GM23338 (cell line): ENCODE measurements at regions not wholly inside any gene's neighbourhood (a gene's known extent, or its start where the extent isn't known, plus 50 kb on each side); places are given as distances from the start of the nearest gene placed in this dataset.

Experiments used
- ATAC-seq: fragments of 200-7000 bp; cut with Tn5 transposase; 3 replicates; pipeline ENCODE4 v1.9.1; 2020
- DNase-seq: peaks from one replicate; pipeline ENCODE4 v3.0.0-alpha.2; 2015; ENCODE audit warnings: low spot score
- H2AFZ ChIP-seq: fragments of 200-600 bp; sonication (generic); 2 replicates; pipeline ENCODE4 v1.8.0; 2016; ENCODE audit warnings: antibody characterized with exemption, mild to moderate bottlenecking, moderate library complexity
- H3F3A ChIP-seq: fragments of 200-600 bp; sonication (generic); replicated peaks from 2 replicates; pipeline ENCODE4 v1.8.0; 2017; ENCODE audit warnings: antibody characterized with exemption, mixed run types, low read depth
- H3K27ac ChIP-seq: fragments of 200-600 bp; sonication (generic); 2 replicates; pipeline ENCODE4 v1.6.1; 2016; ENCODE audit warnings: low read depth
- H3K27me3 ChIP-seq: fragments of 200-600 bp; sonication (generic); 2 replicates; pipeline ENCODE4 v1.8.0; 2016; ENCODE audit warnings: mild to moderate bottlenecking, mixed run types, moderate library complexity; ENCODE audit not compliant: insufficient read depth
- H3K36me3 ChIP-seq: fragments of 200-600 bp; sonication (generic); 2 replicates; pipeline ENCODE4 v1.8.0; 2016; ENCODE audit warnings: mild to moderate bottlenecking; ENCODE audit not compliant: insufficient read depth
- H3K4me1 ChIP-seq: fragments of 200-600 bp; sonication (generic); 2 replicates; pipeline ENCODE4 v1.8.0; 2016; ENCODE audit warnings: mild to moderate bottlenecking, moderate library complexity; ENCODE audit not compliant: insufficient read depth
- H3K4me2 ChIP-seq: fragments of 200-600 bp; sonication (generic); 2 replicates; pipeline ENCODE4 v1.7.1; 2017; ENCODE audit warnings: mixed run types
- H3K4me3 ChIP-seq: fragments of 200-600 bp; sonication (generic); 2 replicates; pipeline ENCODE4 v1.6.1; 2016; ENCODE audit warnings: mixed run types
- H3K79me2 ChIP-seq: fragments of 200-600 bp; sonication (generic); replicated peaks from 2 replicates; pipeline ENCODE4 v1.8.0; 2017; ENCODE audit warnings: mild to moderate bottlenecking; ENCODE audit not compliant: insufficient read depth
- H3K9me2 ChIP-seq: fragments of 200-600 bp; sonication (generic); 2 replicates; pipeline ENCODE4 v1.8.0; 2017; ENCODE audit not compliant: insufficient read depth
- H4K20me1 ChIP-seq: fragments of 200-600 bp; sonication (generic); replicated peaks from 2 replicates; pipeline ENCODE4 v1.8.0; 2017; ENCODE audit warnings: mild to moderate bottlenecking; ENCODE audit not compliant: insufficient read depth
- H3K27ac Mint-ChIP-seq: 2 replicates; pipeline ENCODE4 v1.8.0; 2020; ENCODE audit warnings: inconsistent platforms, mild to moderate bottlenecking, moderate library complexity, mixed read lengths
- H3K27me3 Mint-ChIP-seq: 3 replicates; pipeline ENCODE4 v1.8.0; 2022; ENCODE audit warnings: low read depth, mild to moderate bottlenecking, moderate library complexity, mixed read lengths, inconsistent platforms; ENCODE audit not compliant: insufficient read depth, poor library complexity
- H3K36me3 Mint-ChIP-seq: 3 replicates; pipeline ENCODE4 v1.8.0; 2021; ENCODE audit warnings: low read depth, mild to moderate bottlenecking, inconsistent platforms, moderate library complexity, mixed read lengths
- H3K4me1 Mint-ChIP-seq: 3 replicates; pipeline ENCODE4 v1.8.0; 2020; ENCODE audit warnings: mild to moderate bottlenecking, inconsistent platforms, mixed read lengths
- H3K4me3 Mint-ChIP-seq: 3 replicates; pipeline ENCODE4 v1.8.0; 2021; ENCODE audit warnings: moderate library complexity, mild to moderate bottlenecking, inconsistent platforms, mixed read lengths
- H3K9me3 Mint-ChIP-seq: 3 replicates; pipeline ENCODE4 v1.8.0; 2020; ENCODE audit warnings: moderate library complexity, mild to moderate bottlenecking, inconsistent platforms, mixed read lengths
- EZH2 ChIP-seq: fragments of 200-600 bp; sonication (generic); IDR thresholded peaks from one replicate; pipeline ENCODE4 v1.8.0; 2017; ENCODE audit warnings: antibody characterized with exemption, mild to moderate bottlenecking, low read depth; ENCODE audit not compliant: unreplicated experiment
- EZH2phosphoT487 ChIP-seq: fragments of 200-600 bp; sonication (generic); IDR thresholded peaks from one replicate; pipeline ENCODE4 v1.8.1; 2018; ENCODE audit warnings: antibody characterized with exemption; ENCODE audit not compliant: unreplicated experiment
- JUNB ChIP-seq: IDR thresholded peaks from one replicate; pipeline ENCODE4 v1.6.1; 2016; ENCODE audit warnings: antibody characterized with exemption; ENCODE audit not compliant: unreplicated experiment
- POLR2AphosphoS5 ChIP-seq: IDR thresholded peaks from 2 replicates; pipeline ENCODE4 v1.6.1; 2016; ENCODE audit warnings: antibody characterized with exemption, low read depth
- ZNF114 ChIP-seq: fragments of 250-450 bp; sonication (Bioruptor Pico); IDR thresholded peaks from 2 replicates; pipeline ENCODE4 v1.5.0; 2020; ENCODE audit warnings: mild to moderate bottlenecking, moderate library complexity
- ZNF331 ChIP-seq: fragments of 250-450 bp; sonication (Bioruptor Pico); IDR thresholded peaks from 2 replicates; pipeline ENCODE4 v1.5.0; 2020; ENCODE audit warnings: low read depth, mild to moderate bottlenecking, moderate library complexity
- TF ChIP-seq, protein P1 (sequence below): fragments of 250-450 bp; sonication (Bioruptor Pico); IDR thresholded peaks from 2 replicates; pipeline ENCODE4 v1.5.0; 2020; ENCODE audit warnings: mild to moderate bottlenecking, moderate library complexity
- TF ChIP-seq, protein P2 (sequence below), 2 experiments: fragments of 200-600 bp in 1 of 2; sonication (generic) in 1 of 2; conservative IDR thresholded peaks; 2 replicates each; pipeline versions ENCODE4 v1.5.1 to v1.6.1; 2016 to 2017; ENCODE audit warnings: antibody characterized with exemption in 2 of 2, low read depth in 2 of 2, mild to moderate bottlenecking in 2 of 2, moderate library complexity in 1 of 2
- TF ChIP-seq, protein P3 (sequence below): IDR thresholded peaks from 2 replicates; pipeline ENCODE4 v1.6.1; 2016; ENCODE audit warnings: antibody characterized with exemption

DNA sequence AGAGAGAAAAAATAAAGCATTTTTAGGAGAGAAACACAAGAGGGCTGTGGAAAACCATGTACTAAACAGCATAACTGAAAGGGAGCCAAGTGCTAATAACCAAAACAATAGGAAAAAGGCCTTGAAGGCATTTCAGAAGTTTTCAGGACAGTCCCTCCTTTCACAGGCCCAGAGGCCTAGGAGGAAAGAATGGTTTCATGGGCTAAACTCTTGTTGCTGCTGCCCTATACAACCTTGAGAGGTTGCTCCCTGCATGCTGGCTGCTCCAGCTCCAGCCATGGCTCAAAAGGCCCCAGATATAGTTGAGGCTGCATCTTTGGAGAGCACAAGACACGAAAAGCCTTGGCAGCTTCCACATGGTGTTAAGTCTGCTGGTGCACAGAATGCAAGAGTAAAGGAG lies 267.4 kb upstream of the LRP1B start:
- no peak overlapping the region for H3K4me3 Mint-ChIP-seq

DNA sequence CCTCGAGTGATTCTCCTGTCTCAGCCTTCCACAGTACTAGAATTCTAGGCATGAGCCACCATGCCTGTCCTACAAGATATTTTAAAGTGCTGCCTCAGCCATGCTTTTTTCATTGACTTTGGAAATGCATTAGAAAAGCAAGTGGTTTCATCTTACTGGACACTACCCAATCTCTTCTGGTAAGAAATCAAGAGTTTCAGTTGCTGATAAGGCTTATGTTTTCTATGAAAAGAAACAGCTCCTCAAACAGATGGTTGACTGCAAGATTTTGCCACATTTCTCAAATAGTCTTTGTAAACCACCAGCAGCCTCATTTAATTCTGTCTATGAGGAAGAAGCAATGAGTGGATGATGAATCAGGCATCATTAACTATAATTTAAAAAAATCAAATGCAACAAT lies 264.5 kb upstream of the LRP1B start:
- H3K9me3 Mint-ChIP-seq = peaks cover 32% of the 10 kb centered on the region
- Histone ChIP-seq H3K9me2 (no peaks in the 10 kb centered on the region), H3K4me1 (no peaks in the 10 kb centered on the region), H3K36me3 (no peaks in the 10 kb centered on the region), H3K79me2 (no peaks in the 10 kb centered on the region), H2AFZ (peak overlapping the region; percentile 18; the same call in 1 of the 2 replicates), H3K27me3 (no peaks in the 10 kb centered on the region), H3K4me2 (no peak overlapping the region), H3F3A (no peaks in the 10 kb centered on the region), H4K20me1 (no peaks in the 10 kb centered on the region), H3K4me3 (no peak overlapping the region), H3K27ac (no peak overlapping the region)
- no peak overlapping the region for H3K4me3 Mint-ChIP-seq
- DNase-seq (no peak), ATAC-seq (no peak)
- H3K27me3 Mint-ChIP-seq = peaks cover 2% of the 10 kb centered on the region
- H3K36me3 Mint-ChIP-seq = peaks cover 21% of the 10 kb centered on the region
- H3K4me1 Mint-ChIP-seq = no peaks in the 10 kb centered on the region
- no peak overlapping the region for H3K27ac Mint-ChIP-seq
- TF ChIP-seq, protein P1, sequence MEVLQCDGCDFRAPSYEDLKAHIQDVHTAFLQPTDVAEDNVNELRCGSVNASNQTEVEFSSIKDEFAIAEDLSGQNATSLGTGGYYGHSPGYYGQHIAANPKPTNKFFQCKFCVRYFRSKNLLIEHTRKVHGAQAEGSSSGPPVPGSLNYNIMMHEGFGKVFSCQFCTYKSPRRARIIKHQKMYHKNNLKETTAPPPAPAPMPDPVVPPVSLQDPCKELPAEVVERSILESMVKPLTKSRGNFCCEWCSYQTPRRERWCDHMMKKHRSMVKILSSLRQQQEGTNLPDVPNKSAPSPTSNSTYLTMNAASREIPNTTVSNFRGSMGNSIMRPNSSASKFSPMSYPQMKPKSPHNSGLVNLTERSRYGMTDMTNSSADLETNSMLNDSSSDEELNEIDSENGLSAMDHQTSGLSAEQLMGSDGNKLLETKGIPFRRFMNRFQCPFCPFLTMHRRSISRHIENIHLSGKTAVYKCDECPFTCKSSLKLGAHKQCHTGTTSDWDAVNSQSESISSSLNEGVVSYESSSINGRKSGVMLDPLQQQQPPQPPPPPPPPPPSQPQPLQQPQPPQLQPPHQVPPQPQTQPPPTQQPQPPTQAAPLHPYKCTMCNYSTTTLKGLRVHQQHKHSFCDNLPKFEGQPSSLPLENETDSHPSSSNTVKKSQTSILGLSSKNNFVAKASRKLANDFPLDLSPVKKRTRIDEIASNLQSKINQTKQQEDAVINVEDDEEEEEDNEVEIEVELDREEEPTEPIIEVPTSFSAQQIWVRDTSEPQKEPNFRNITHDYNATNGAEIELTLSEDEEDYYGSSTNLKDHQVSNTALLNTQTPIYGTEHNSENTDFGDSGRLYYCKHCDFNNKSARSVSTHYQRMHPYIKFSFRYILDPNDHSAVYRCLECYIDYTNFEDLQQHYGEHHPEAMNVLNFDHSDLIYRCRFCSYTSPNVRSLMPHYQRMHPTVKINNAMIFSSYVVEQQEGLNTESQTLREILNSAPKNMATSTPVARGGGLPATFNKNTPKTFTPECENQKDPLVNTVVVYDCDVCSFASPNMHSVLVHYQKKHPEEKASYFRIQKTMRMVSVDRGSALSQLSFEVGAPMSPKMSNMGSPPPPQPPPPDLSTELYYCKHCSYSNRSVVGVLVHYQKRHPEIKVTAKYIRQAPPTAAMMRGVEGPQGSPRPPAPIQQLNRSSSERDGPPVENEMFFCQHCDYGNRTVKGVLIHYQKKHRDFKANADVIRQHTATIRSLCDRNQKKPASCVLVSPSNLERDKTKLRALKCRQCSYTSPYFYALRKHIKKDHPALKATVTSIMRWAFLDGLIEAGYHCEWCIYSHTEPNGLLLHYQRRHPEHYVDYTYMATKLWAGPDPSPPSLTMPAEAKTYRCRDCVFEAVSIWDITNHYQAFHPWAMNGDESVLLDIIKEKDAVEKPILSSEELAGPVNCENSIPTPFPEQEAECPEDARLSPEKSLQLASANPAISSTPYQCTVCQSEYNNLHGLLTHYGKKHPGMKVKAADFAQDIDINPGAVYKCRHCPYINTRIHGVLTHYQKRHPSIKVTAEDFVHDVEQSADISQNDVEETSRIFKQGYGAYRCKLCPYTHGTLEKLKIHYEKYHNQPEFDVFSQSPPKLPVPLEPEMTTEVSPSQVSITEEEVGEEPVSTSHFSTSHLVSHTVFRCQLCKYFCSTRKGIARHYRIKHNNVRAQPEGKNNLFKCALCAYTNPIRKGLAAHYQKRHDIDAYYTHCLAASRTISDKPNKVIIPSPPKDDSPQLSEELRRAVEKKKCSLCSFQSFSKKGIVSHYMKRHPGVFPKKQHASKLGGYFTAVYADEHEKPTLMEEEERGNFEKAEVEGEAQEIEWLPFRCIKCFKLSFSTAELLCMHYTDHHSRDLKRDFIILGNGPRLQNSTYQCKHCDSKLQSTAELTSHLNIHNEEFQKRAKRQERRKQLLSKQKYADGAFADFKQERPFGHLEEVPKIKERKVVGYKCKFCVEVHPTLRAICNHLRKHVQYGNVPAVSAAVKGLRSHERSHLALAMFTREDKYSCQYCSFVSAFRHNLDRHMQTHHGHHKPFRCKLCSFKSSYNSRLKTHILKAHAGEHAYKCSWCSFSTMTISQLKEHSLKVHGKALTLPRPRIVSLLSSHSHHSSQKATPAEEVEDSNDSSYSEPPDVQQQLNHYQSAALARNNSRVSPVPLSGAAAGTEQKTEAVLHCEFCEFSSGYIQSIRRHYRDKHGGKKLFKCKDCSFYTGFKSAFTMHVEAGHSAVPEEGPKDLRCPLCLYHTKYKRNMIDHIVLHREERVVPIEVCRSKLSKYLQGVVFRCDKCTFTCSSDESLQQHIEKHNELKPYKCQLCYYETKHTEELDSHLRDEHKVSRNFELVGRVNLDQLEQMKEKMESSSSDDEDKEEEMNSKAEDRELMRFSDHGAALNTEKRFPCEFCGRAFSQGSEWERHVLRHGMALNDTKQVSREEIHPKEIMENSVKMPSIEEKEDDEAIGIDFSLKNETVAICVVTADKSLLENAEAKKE (CRISPR knock-in tag) = no peak
- TF ChIP-seq EZH2phosphoT487 = no peak
- TF ChIP-seq JUNB = no peak
- TF ChIP-seq, protein P2, sequence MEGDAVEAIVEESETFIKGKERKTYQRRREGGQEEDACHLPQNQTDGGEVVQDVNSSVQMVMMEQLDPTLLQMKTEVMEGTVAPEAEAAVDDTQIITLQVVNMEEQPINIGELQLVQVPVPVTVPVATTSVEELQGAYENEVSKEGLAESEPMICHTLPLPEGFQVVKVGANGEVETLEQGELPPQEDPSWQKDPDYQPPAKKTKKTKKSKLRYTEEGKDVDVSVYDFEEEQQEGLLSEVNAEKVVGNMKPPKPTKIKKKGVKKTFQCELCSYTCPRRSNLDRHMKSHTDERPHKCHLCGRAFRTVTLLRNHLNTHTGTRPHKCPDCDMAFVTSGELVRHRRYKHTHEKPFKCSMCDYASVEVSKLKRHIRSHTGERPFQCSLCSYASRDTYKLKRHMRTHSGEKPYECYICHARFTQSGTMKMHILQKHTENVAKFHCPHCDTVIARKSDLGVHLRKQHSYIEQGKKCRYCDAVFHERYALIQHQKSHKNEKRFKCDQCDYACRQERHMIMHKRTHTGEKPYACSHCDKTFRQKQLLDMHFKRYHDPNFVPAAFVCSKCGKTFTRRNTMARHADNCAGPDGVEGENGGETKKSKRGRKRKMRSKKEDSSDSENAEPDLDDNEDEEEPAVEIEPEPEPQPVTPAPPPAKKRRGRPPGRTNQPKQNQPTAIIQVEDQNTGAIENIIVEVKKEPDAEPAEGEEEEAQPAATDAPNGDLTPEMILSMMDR (conservative IDR thresholded peaks at IDR 0.05; ENCODE audit: low read depth in 2 of 2) = no peak
- TF ChIP-seq ZNF114 (CRISPR knock-in tag) = no peak
- no peak for TF ChIP-seq ZNF331 (CRISPR knock-in tag)

More for the DNA sequence above, 267.4 kb upstream of the LRP1B start:
- Mint-ChIP-seq H3K4me1 (no peaks in the 10 kb centered on the region), H3K36me3 (peaks cover 24% of the 10 kb centered on the region), H3K27me3 (no peaks in the 10 kb centered on the region), H3K27ac (no peak overlapping the region), H3K9me3 (peaks cover 39% of the 10 kb centered on the region)
- Histone ChIP-seq H3K4me3 (no peak overlapping the region), H3F3A (no peaks in the 10 kb centered on the region), H3K36me3 (no peaks in the 10 kb centered on the region; the same call in 1 of the 2 replicates), H3K27me3 (no peaks in the 10 kb centered on the region), H3K4me1 (no peaks in the 10 kb centered on the region), H4K20me1 (no peaks in the 10 kb centered on the region), H3K79me2 (no peaks in the 10 kb centered on the region), H2AFZ (no peak overlapping the region), H3K9me2 (no peaks in the 10 kb centered on the region), H3K27ac (no peak overlapping the region), H3K4me2 (no peak overlapping the region)
- ATAC-seq (no peak), DNase-seq (no peak)
- TF ChIP-seq JUNB (no peak), EZH2 (no peak), POLR2AphosphoS5 (no peak), ZNF114 (CRISPR knock-in tag) (no peak)
- TF ChIP-seq, protein P3, sequence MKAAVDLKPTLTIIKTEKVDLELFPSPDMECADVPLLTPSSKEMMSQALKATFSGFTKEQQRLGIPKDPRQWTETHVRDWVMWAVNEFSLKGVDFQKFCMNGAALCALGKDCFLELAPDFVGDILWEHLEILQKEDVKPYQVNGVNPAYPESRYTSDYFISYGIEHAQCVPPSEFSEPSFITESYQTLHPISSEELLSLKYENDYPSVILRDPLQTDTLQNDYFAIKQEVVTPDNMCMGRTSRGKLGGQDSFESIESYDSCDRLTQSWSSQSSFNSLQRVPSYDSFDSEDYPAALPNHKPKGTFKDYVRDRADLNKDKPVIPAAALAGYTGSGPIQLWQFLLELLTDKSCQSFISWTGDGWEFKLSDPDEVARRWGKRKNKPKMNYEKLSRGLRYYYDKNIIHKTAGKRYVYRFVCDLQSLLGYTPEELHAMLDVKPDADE = no peak
- TF ChIP-seq, protein P2 (conservative IDR thresholded peaks at IDR 0.05; ENCODE audit: low read depth in 2 of 2) = no peak
